Naive thymus-derived CD4-positive, alpha-beta T cell (primary cell): ENCODE measurements at regions not wholly inside any gene's neighbourhood (a gene's known extent, or its start where the extent isn't known, plus 50 kb on each side); places are given as distances from the start of the nearest gene placed in this dataset.
A peak's percentile ranks its signal among the peaks of the same experiment; 100 is the strongest.

ENCODE experiments used
- ATAC-seq: fragments of 150-1000 bp; cut with Tn5 transposase; 2 replicates; pipeline ENCODE4 v1.10.0; 2021; ENCODE audit warnings: mild to moderate bottlenecking, moderate library complexity
- CTCF ChIA-PET: fragments of 350-600 bp; sonication (Branson Sonifier 250); formaldehyde crosslinking; loops from one replicate; lab custom pipeline; 2021; ENCODE audit warnings: antibody characterized with exemption; lab: Charles Lee
- POLR2A ChIA-PET: fragments of 350-600 bp; sonication (Branson Sonifier 250); formaldehyde crosslinking; loops from one replicate; lab custom pipeline; 2021; ENCODE audit warnings: antibody characterized with exemption, inconsistent platforms; lab: Charles Lee
- DNase-seq, 9 donors: peaks; one replicate each; pipeline versions ENCODE4 v3.0.0 to v3.0.0-alpha.2; 2020 to 2022; ENCODE audit warnings: mixed read lengths in 1 of 9
- H3K27ac ChIP-seq: one replicate; pipeline ENCODE4 v1.7.0; 2013; ENCODE audit warnings: mild to moderate bottlenecking, low read depth, low read length, moderate library complexity
- H3K27me3 ChIP-seq, 2 donors: one replicate each; pipeline ENCODE4 v1.7.0; 2013; ENCODE audit warnings: low read length in 2 of 2, mild to moderate bottlenecking in 2 of 2, moderate library complexity in 2 of 2; ENCODE audit not compliant: control insufficient read depth in 2 of 2, insufficient read depth in 2 of 2
- H3K36me3 ChIP-seq, 3 experiments: 1 replicate in 2 of 3; 2 replicates in 1 of 3; pipeline ENCODE4 v1.7.0; 2013; ENCODE audit warnings: low read length in 3 of 3, mild to moderate bottlenecking in 3 of 3, moderate library complexity in 1 of 3; ENCODE audit not compliant: insufficient read depth in 3 of 3, control insufficient read depth in 2 of 3
- H3K4me1 ChIP-seq, 2 donors: one replicate each; pipeline ENCODE4 v1.7.0; 2013; ENCODE audit warnings: low read length in 2 of 2, mild to moderate bottlenecking in 2 of 2, moderate library complexity in 1 of 2; ENCODE audit not compliant: control insufficient read depth in 2 of 2, insufficient read depth in 2 of 2
- H3K4me3 ChIP-seq: 2 replicates; pipeline ENCODE4 v1.7.0; 2013; ENCODE audit warnings: mild to moderate bottlenecking, low read length
- H3K9me3 ChIP-seq, 3 experiments: 1 replicate in 2 of 3; 2 replicates in 1 of 3; pipeline ENCODE4 v1.7.0; 2013; ENCODE audit warnings: low read length in 3 of 3; ENCODE audit not compliant: control insufficient read depth in 2 of 3
- H3K27ac Mint-ChIP-seq, 9 donors: one replicate each; pipeline ENCODE4 v1.8.0; 2020 to 2022; ENCODE audit warnings: mixed read lengths in 9 of 9, mild to moderate bottlenecking in 8 of 9, moderate library complexity in 5 of 9, inconsistent platforms in 2 of 9
- H3K27me3 Mint-ChIP-seq, 5 donors: one replicate each; pipeline ENCODE4 v1.8.0; 2021 to 2022; ENCODE audit warnings: mixed read lengths in 5 of 5, mild to moderate bottlenecking in 1 of 5
- H3K36me3 Mint-ChIP-seq, 5 donors: one replicate each; pipeline ENCODE4 v1.8.0; 2020 to 2022; ENCODE audit warnings: mixed read lengths in 5 of 5, mild to moderate bottlenecking in 3 of 5, inconsistent platforms in 1 of 5
- H3K4me1 Mint-ChIP-seq, 7 donors: one replicate each; pipeline ENCODE4 v1.8.0; 2020 to 2022; ENCODE audit warnings: mixed read lengths in 7 of 7, mild to moderate bottlenecking in 3 of 7, inconsistent platforms in 1 of 7
- H3K4me3 Mint-ChIP-seq, 10 donors: one replicate each; pipeline ENCODE4 v1.8.0; 2020 to 2022; ENCODE audit warnings: mild to moderate bottlenecking in 10 of 10, mixed read lengths in 10 of 10, moderate library complexity in 6 of 10, inconsistent platforms in 2 of 10
- H3K9me3 Mint-ChIP-seq, 11 donors: one replicate each; pipeline ENCODE4 v1.8.0; 2020 to 2022; ENCODE audit warnings: mixed read lengths in 11 of 11, mild to moderate bottlenecking in 4 of 11, inconsistent platforms in 1 of 11, moderate library complexity in 1 of 11
- intact Hi-C, 2 donors: fragments of 100-400 bp; cut with micrococcal nuclease; formaldehyde crosslinking; loops; one replicate each; pipeline ENCODE4 v1.15.1; 2023

GRCh38 chr18:76689646-76690264 lies 132.6 kb upstream of the ZNF236 start:
- Mint-ChIP-seq H3K27ac (no peak overlapping the region), H3K4me3 (no peak overlapping the region), H3K4me1 (peaks cover 0 to 13% (median 7%) of the 10 kb centered on the region in 7 donors), H3K9me3 (no peaks in the 10 kb centered on the region), H3K36me3 (no peaks in the 10 kb centered on the region), H3K27me3 (peaks cover 26 to 54% (median 27%) of the 10 kb centered on the region in 5 donors)
- DNase-seq: no peak
- H3K27me3 ChIP-seq: no peaks in the 10 kb centered on the region
- ATAC-seq: no peak
- no peak overlapping the region for H3K27ac ChIP-seq
- H3K9me3 ChIP-seq: no peaks in the 10 kb centered on the region
- POLR2A ChIA-PET: no interaction called here
- no peaks in the 10 kb centered on the region for H3K4me1 ChIP-seq
- no peak overlapping the region for H3K4me3 ChIP-seq
- no peaks in the 10 kb centered on the region for H3K36me3 ChIP-seq
- intact Hi-C loops: no loop called here
- CTCF ChIA-PET: interaction anchor here (0.7 to 0.8 kb wide), 2 partner anchors 20 to 290 kb away, joined by 3 read pairs; no protein-coding TSS in a partner anchor

- intact Hi-C loops: no loop called here
- DNase-seq: no peak
- POLR2A ChIA-PET: no interaction called here
- Histone ChIP-seq H3K27me3 (no peaks in the 10 kb centered on the region), H3K36me3 (no peaks in the 10 kb centered on the region), H3K9me3 (no peaks in the 10 kb centered on the region), H3K27ac (no peak overlapping the region), H3K4me3 (no peak overlapping the region), H3K4me1 (no peaks in the 10 kb centered on the region)
- peaks cover 22 to 51% (median 26%) of the 10 kb centered on the region in 5 donors for H3K27me3 Mint-ChIP-seq
- CTCF ChIA-PET: interaction anchor here (0.8 to 2.8 kb wide), 2 partner anchors 21 to 290 kb away, joined by 3 to 14 read pairs; no protein-coding TSS in a partner anchor
- H3K9me3 Mint-ChIP-seq: no peaks in the 10 kb centered on the region
- no peak overlapping the region for H3K27ac Mint-ChIP-seq
- peaks cover 0 to 13% (median 7%) of the 10 kb centered on the region in 7 donors for H3K4me1 Mint-ChIP-seq
- H3K4me3 Mint-ChIP-seq: no peak overlapping the region
- no peaks in the 10 kb centered on the region for H3K36me3 Mint-ChIP-seq
- peak; percentile 17 for ATAC-seq
Observed at GRCh38 chr18:76688724-76689472, 133.5 kb upstream of the ZNF236 start.

GRCh38 chr18:76687304-76687962 lies 134.9 kb upstream of the ZNF236 start:
- H3K27ac ChIP-seq: no peak overlapping the region
- POLR2A ChIA-PET: interaction anchor here (0.7 kb wide), 1 partner anchor 13 kb away, joined by 3 read pairs; no protein-coding TSS in a partner anchor

DNA sequence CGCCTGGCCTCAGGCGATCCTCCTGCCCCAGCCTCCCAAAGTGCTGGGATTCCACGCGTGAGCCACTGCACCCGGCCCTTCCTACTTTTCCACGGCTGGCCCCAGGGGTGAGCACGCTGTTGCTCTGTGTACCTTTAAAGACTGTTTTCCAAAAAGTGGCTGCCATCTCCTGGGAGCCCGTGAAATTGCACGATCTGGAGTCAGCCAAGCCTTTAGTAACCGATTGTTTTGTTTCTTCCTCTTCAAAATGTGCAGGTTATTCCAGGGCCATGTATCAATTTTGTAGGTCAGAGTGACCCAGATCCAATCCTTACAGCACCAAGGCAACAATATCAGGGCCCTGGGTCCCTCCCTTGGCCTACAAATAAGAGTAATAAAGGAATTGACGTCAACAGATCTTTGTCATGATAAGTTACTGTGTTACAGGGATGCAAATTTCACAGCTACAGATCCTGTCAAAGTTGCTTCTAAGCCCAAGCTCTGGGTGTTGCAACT lies 135.6 kb upstream of the ZNF236 start:
- DNase-seq (peak in 5 of 9 donors; percentile 14 to 23 (median 18)), ATAC-seq (peak; percentile 75)
- CTCF ChIA-PET: interaction anchor here (0.7 to 2.8 kb wide), 2 partner anchors 27 to 288 kb away, joined by 9 to 14 read pairs; no protein-coding TSS in a partner anchor

More at GRCh38 chr18:76687304-76687962, 134.9 kb upstream of the ZNF236 start:
- DNase-seq: no peak
- no peak overlapping the region for H3K4me3 ChIP-seq
- H3K9me3 Mint-ChIP-seq: no peaks in the 10 kb centered on the region
- no peaks in the 10 kb centered on the region for H3K27me3 ChIP-seq
- no peaks in the 10 kb centered on the region for H3K9me3 ChIP-seq
- H3K36me3 ChIP-seq: no peaks in the 10 kb centered on the region
- H3K4me1 Mint-ChIP-seq: peaks cover 0 to 13% (median 7%) of the 10 kb centered on the region in 7 donors
- H3K27ac Mint-ChIP-seq: no peak overlapping the region
- H3K27me3 Mint-ChIP-seq: peaks cover 10 to 45% (median 20%) of the 10 kb centered on the region in 5 donors
- intact Hi-C loops: no loop called here
- H3K4me1 ChIP-seq: no peaks in the 10 kb centered on the region
- no peaks in the 10 kb centered on the region for H3K36me3 Mint-ChIP-seq
- peak; percentile 38 for ATAC-seq
- no peak overlapping the region for H3K4me3 Mint-ChIP-seq
- CTCF ChIA-PET: interaction anchor here (0.7 to 2.8 kb wide), 2 partner anchors 27 to 289 kb away, joined by 9 to 14 read pairs; no protein-coding TSS in a partner anchor

GRCh38 chr18:76685860-76686259 lies 136.5 kb upstream of the ZNF236 start:
- peaks cover 0 to 13% (median 7%) of the 10 kb centered on the region in 7 donors for H3K4me1 Mint-ChIP-seq

More for the DNA sequence above, 135.6 kb upstream of the ZNF236 start:
- peak overlapping the region in 1 of 9 donors; percentile 34 for H3K27ac Mint-ChIP-seq
- no peaks in the 10 kb centered on the region for H3K36me3 Mint-ChIP-seq
- H3K9me3 ChIP-seq: no peaks in the 10 kb centered on the region
- H3K27ac ChIP-seq: no peak overlapping the region
- POLR2A ChIA-PET: interaction anchor here (0.7 kb wide), 1 partner anchor 12 kb away, joined by 3 read pairs; no protein-coding TSS in a partner anchor
- intact Hi-C loops: loop anchor here (1.0 kb wide), 1 partner anchor 287 kb away; no protein-coding TSS in a partner anchor
- no peaks in the 10 kb centered on the region for H3K36me3 ChIP-seq
- H3K4me3 ChIP-seq: no peak overlapping the region
- H3K9me3 Mint-ChIP-seq: no peaks in the 10 kb centered on the region
- H3K4me3 Mint-ChIP-seq: no peak overlapping the region
- H3K27me3 Mint-ChIP-seq: peaks cover 10 to 46% (median 26%) of the 10 kb centered on the region in 5 donors
- no peaks in the 10 kb centered on the region for H3K27me3 ChIP-seq
- H3K4me1 ChIP-seq: no peaks in the 10 kb centered on the region
- H3K4me1 Mint-ChIP-seq: peaks cover 0 to 13% (median 7%) of the 10 kb centered on the region in 7 donors

GRCh38 chr18:76685402-76685801 lies 137.0 kb upstream of the ZNF236 start:
- peaks cover 0 to 13% (median 7%) of the 10 kb centered on the region in 7 donors for H3K4me1 Mint-ChIP-seq
- POLR2A ChIA-PET: interaction anchor here (0.6 kb wide), 1 partner anchor 78 kb away, joined by 3 read pairs; no protein-coding TSS in a partner anchor
- peaks cover 10 to 39% (median 25%) of the 10 kb centered on the region in 5 donors for H3K27me3 Mint-ChIP-seq
- no peaks in the 10 kb centered on the region for H3K36me3 Mint-ChIP-seq
- no peak for ATAC-seq
- Histone ChIP-seq H3K36me3 (no peaks in the 10 kb centered on the region), H3K4me1 (no peaks in the 10 kb centered on the region), H3K9me3 (no peaks in the 10 kb centered on the region), H3K4me3 (no peak overlapping the region), H3K27me3 (no peaks in the 10 kb centered on the region), H3K27ac (no peak overlapping the region)
- H3K27ac Mint-ChIP-seq: no peak overlapping the region
- CTCF ChIA-PET: interaction anchor here (0.7 kb wide), 1 partner anchor 285 kb away, joined by 3 read pairs; no protein-coding TSS in a partner anchor
- intact Hi-C loops: no loop called here
- no peak for DNase-seq
- no peak overlapping the region for H3K4me3 Mint-ChIP-seq
- H3K9me3 Mint-ChIP-seq: no peaks in the 10 kb centered on the region

More at GRCh38 chr18:76685860-76686259, 136.5 kb upstream of the ZNF236 start:
- Histone ChIP-seq H3K27me3 (no peaks in the 10 kb centered on the region), H3K4me1 (no peaks in the 10 kb centered on the region), H3K4me3 (no peak overlapping the region), H3K9me3 (no peaks in the 10 kb centered on the region), H3K27ac (no peak overlapping the region), H3K36me3 (no peaks in the 10 kb centered on the region)
- Mint-ChIP-seq H3K36me3 (no peaks in the 10 kb centered on the region), H3K4me3 (no peak overlapping the region), H3K27me3 (peaks cover 10 to 39% (median 26%) of the 10 kb centered on the region in 5 donors), H3K9me3 (no peaks in the 10 kb centered on the region), H3K27ac (no peak overlapping the region)
- POLR2A ChIA-PET: interaction anchor here (0.6 kb wide), 1 partner anchor 78 kb away, joined by 3 read pairs; no protein-coding TSS in a partner anchor
- CTCF ChIA-PET: interaction anchor here (0.7 kb wide), 1 partner anchor 286 kb away, joined by 3 read pairs; no protein-coding TSS in a partner anchor
- DNase-seq (no peak), ATAC-seq (no peak)
- intact Hi-C loops: loop anchor here (1.0 kb wide), 1 partner anchor 287 kb away; no protein-coding TSS in a partner anchor
